ENCODE measurements at regions not wholly inside any gene's neighbourhood (a gene's known extent, or its start where the extent isn't known, plus 50 kb on each side); places are given as distances from the start of the nearest gene placed in this dataset.
"Not testable (repeated sequence)": the region's sequence is repeated elsewhere in the genome, so short reads cannot be mapped to it uniquely, and the experiment has no call there.

DNA sequence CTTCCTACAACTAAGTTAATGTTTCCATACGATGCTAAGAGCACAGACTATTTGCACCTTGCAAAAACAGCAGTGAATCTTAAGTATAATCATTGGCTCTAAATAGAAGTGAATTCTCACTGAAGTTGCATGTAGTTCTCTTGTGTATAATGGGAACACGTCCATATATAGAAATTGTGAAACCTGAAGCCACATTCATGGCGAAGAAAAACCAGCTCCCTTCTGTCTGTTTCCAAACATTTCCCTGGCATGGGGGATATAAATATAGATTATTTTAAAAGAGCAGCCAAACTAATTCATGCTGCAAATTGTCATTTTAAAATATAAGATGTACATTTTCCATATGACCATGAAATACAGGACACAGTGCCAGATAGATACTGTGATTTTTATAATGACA, 71.1 kb downstream of the TRAM1L1 start:
- intact Hi-C loops (cut with DNase I): no loop called here
- 75 to 77% methylated on average over 3 of the region's 3 CpGs for WGBS, 2 donors

GRCh38 chr4:117010671-117011070, 74.7 kb downstream of the TRAM1L1 start:
- Histone ChIP-seq H3K27me3 (no peaks in the 10 kb centered on the region), H3K9me3 (peaks cover 0 to 1% (median 0%) of the 10 kb centered on the region in 4 donors), H3K27ac (no peak overlapping the region), H3K4me3 (no peak overlapping the region), H3K4me1 (no peaks in the 10 kb centered on the region), H3K36me3 (no peaks in the 10 kb centered on the region)
- no peak for DNase-seq
- 95 to 96% methylated on average over 1 of the region's 1 CpG for WGBS, 2 donors
- TF ChIP-seq POLR2AphosphoS5 (IDR thresholded peaks at IDR 0.05) (no peak), CTCF (IDR thresholded peaks at IDR 0.05) (no peak), POLR2A (IDR thresholded peaks at IDR 0.05) (no peak), EP300 (IDR thresholded peaks at IDR 0.05) (no peak)
- intact Hi-C loops (cut with DNase I): no loop called here

More for the DNA sequence above, 71.1 kb downstream of the TRAM1L1 start:
- Histone ChIP-seq H3K27me3 (no peaks in the 10 kb centered on the region), H3K9me3 (peaks cover 0 to 1% (median 0%) of the 10 kb centered on the region in 4 donors), H3K4me3 (no peak overlapping the region), H3K27ac (no peak overlapping the region), H3K4me1 (no peaks in the 10 kb centered on the region), H3K36me3 (no peaks in the 10 kb centered on the region)
- TF ChIP-seq POLR2AphosphoS5 (IDR thresholded peaks at IDR 0.05) (no peak), POLR2A (IDR thresholded peaks at IDR 0.05) (no peak)
- DNase-seq: no peak

DNA sequence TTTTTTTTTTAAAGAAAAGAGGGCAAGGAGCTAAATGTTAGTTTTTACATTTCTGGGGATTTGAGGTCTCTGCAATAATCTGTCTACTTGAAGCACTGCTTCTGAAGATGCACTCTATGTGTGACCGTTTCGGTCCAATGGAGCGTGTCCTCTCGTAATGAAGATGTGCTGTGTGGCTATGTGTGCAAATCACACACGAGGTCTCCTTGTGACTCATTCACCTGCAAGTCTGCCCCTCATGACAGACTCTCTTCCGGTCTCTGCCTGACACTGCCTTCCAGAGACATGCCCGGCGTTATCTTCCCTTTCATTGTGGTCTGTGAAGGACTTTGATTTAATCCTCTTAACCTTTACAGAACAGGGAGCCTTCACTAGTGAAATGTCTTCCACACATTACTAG, 84.3 kb downstream of the TRAM1L1 start:
- intact Hi-C loops (cut with DNase I): no loop called here
- H3K9me3 ChIP-seq: no peaks in the 10 kb centered on the region
- H3K36me3 ChIP-seq: no peaks in the 10 kb centered on the region
- no peaks in the 10 kb centered on the region for H3K27me3 ChIP-seq
- no peak overlapping the region for H3K4me3 ChIP-seq
- TF ChIP-seq CTCF (IDR thresholded peaks at IDR 0.05) (no peak), POLR2AphosphoS5 (IDR thresholded peaks at IDR 0.05) (no peak), EP300 (IDR thresholded peaks at IDR 0.05) (no peak), POLR2A (IDR thresholded peaks at IDR 0.05) (no peak)
- no peak for DNase-seq
- no peaks in the 10 kb centered on the region for H3K4me1 ChIP-seq
- 85% methylated on average over 8 of the region's 8 CpGs for WGBS, 2 donors
- no peak overlapping the region for H3K27ac ChIP-seq

GRCh38 chr4:116982656-116983055, 102.7 kb downstream of the TRAM1L1 start:
- intact Hi-C loops (cut with DNase I): no loop called here
- no peaks in the 10 kb centered on the region for H3K27me3 ChIP-seq
- no peak for DNase-seq
- H3K36me3 ChIP-seq: no peaks in the 10 kb centered on the region
- 77 to 81% methylated on average over 5 of the region's 5 CpGs for WGBS, 2 donors
- TF ChIP-seq POLR2AphosphoS5 (IDR thresholded peaks at IDR 0.05) (no peak), POLR2A (IDR thresholded peaks at IDR 0.05) (no peak), CTCF (IDR thresholded peaks at IDR 0.05) (no peak), EP300 (IDR thresholded peaks at IDR 0.05) (no peak)
- no peaks in the 10 kb centered on the region for H3K4me1 ChIP-seq
- H3K4me3 ChIP-seq: no peak overlapping the region
- H3K9me3 ChIP-seq: no peaks in the 10 kb centered on the region
- H3K27ac ChIP-seq: no peak overlapping the region

- H3K4me3 ChIP-seq; H3K4me1 ChIP-seq; H3K9me3 ChIP-seq; H3K36me3 ChIP-seq; H3K27ac ChIP-seq; intact Hi-C loops (cut with DNase I); H3K27me3 ChIP-seq; DNase-seq: not testable (repeated sequence)
- 23 to 71% methylated on average over 12 of the region's 12 CpGs for WGBS, 2 donors
Measured at GRCh38 chr4:116980436-116980835, 104.9 kb downstream of the TRAM1L1 start.

DNA sequence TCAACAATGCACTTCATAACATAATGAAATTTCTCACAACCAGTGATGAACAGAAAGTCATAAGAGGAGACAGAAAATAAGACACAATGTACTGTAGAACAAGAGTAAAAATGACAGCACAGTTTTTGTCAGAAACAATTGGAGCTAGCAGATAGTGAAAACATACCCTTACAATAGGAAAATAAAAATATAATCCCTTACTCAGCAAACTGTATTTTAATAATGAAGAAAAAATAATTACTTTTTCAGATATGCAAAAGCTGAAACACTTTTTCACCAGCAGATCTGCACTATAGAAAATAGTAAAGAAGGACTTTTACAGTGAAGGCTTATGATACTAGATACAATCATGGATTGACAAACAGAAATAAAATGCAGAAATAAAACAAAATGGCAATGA, 126.3 kb downstream of the TRAM1L1 start:
- intact Hi-C loops (cut with DNase I): no loop called here
- TF ChIP-seq EP300 (IDR thresholded peaks at IDR 0.05) (no peak), CTCF (IDR thresholded peaks at IDR 0.05) (no peak), POLR2A (IDR thresholded peaks at IDR 0.05) (no peak), POLR2AphosphoS5 (IDR thresholded peaks at IDR 0.05) (no peak)
- DNase-seq: no peak
- no peaks in the 10 kb centered on the region for H3K4me1 ChIP-seq
- H3K9me3 ChIP-seq: no peaks in the 10 kb centered on the region
- no peaks in the 10 kb centered on the region for H3K36me3 ChIP-seq
- no peak overlapping the region for H3K4me3 ChIP-seq
- H3K27ac ChIP-seq: no peak overlapping the region
- H3K27me3 ChIP-seq: no peaks in the 10 kb centered on the region

All from sigmoid colon (tissue), 6 donors.